Fibroblast of pulmonary artery (primary cell): ENCODE measurements at regions not wholly inside any gene's neighbourhood (a gene's known extent, or its start where the extent isn't known, plus 50 kb on each side); places are given as distances from the start of the nearest gene placed in this dataset.

Experiments used
- DNase-seq: peaks from one replicate; pipeline ENCODE4 v3.0.0-alpha.2; 2010; ENCODE audit warnings: low read depth
- H3K4me3 ChIP-seq: replicated peaks from 2 replicates; pipeline ENCODE4 v1.5.1; 2011; ENCODE audit warnings: low read depth, mild to moderate bottlenecking, control low read depth, low read length, moderate library complexity
- CTCF ChIP-seq: IDR thresholded peaks from 2 replicates; pipeline ENCODE4 v1.5.1; 2011; ENCODE audit warnings: mild to moderate bottlenecking, control low read depth, low read length, inconsistent platforms; ENCODE audit errors: missing control alignments

GRCh38 chr12:116403546-116403945 is 126.1 kb upstream of the MED13L start:
- no peak for DNase-seq
- TF ChIP-seq CTCF: no peak
- H3K4me3 ChIP-seq: no peak overlapping the region

- DNase-seq: no peak
- no peak for TF ChIP-seq CTCF
- no peak overlapping the region for H3K4me3 ChIP-seq
Observed at GRCh38 chr12:116404247-116404646, 126.8 kb upstream of the MED13L start.

- TF ChIP-seq CTCF: no peak
- no peak overlapping the region for H3K4me3 ChIP-seq
- no peak for DNase-seq
Observed at GRCh38 chr12:116404913-116405611, 127.6 kb upstream of the MED13L start.

GRCh38 chr12:116406529-116406928 is 129.0 kb upstream of the MED13L start:
- no peak overlapping the region for H3K4me3 ChIP-seq
- no peak for TF ChIP-seq CTCF
- peak; percentile 91 for DNase-seq

GRCh38 chr12:116408489-116409250 is 131.2 kb upstream of the MED13L start:
- no peak overlapping the region for H3K4me3 ChIP-seq
- TF ChIP-seq CTCF: no peak
- DNase-seq: no peak

GRCh38 chr12:116411977-116412376 is 134.5 kb upstream of the MED13L start:
- no peak overlapping the region for H3K4me3 ChIP-seq
- no peak for TF ChIP-seq CTCF
- no peak for DNase-seq

GRCh38 chr12:116414891-116415290 is 137.4 kb upstream of the MED13L start:
- no peak for TF ChIP-seq CTCF
- no peak for DNase-seq
- no peak overlapping the region for H3K4me3 ChIP-seq
